Activated CD8-positive, alpha-beta memory T cell treated with anti-CD3 and anti-CD28 coated beads for 36 hours (primary cell): ENCODE measurements at regions not wholly inside any gene's neighbourhood (a gene's known extent, or its start where the extent isn't known, plus 50 kb on each side); places are given as distances from the start of the nearest gene placed in this dataset.
"Not testable (repeated sequence)": the region's sequence is repeated elsewhere in the genome, so short reads cannot be mapped to it uniquely, and the experiment has no call there.

Experiments
- CTCF ChIA-PET: fragments of 350-600 bp; sonication (Branson Sonifier 250); formaldehyde crosslinking; loops from one replicate; lab custom pipeline; 2021; ENCODE audit warnings: antibody characterized with exemption; lab: Charles Lee
- POLR2A ChIA-PET: fragments of 350-600 bp; sonication (Branson Sonifier 250); formaldehyde crosslinking; loops from one replicate; lab custom pipeline; 2021; ENCODE audit warnings: antibody characterized with exemption; lab: Charles Lee

- POLR2A ChIA-PET, CTCF ChIA-PET: not testable (repeated sequence)
These were observed 949.9 kb upstream of the NCAM2 start for GRCh38 chr21:20048130-20048837.

DNA sequence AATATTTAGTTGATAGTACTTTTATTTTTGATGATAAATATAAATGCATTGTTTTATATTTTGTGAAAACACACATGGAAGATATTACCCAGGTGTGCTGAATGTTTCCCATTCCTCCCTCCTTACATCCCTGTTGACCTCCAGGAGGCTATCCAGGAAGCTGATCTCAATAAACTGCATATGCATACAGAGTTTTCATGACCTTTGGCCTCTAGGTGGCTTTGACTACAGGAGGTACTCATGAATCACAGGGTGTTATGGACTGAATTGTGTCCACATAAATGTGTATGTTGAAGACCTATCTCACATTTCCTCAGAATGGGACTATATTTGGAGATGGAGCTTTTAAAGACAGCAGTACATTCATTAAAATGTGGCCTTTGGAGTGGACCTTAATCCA lies 914.9 kb upstream of the NCAM2 start:
- ChIA-PET POLR2A (no interaction called here), CTCF (no interaction called here)

DNA sequence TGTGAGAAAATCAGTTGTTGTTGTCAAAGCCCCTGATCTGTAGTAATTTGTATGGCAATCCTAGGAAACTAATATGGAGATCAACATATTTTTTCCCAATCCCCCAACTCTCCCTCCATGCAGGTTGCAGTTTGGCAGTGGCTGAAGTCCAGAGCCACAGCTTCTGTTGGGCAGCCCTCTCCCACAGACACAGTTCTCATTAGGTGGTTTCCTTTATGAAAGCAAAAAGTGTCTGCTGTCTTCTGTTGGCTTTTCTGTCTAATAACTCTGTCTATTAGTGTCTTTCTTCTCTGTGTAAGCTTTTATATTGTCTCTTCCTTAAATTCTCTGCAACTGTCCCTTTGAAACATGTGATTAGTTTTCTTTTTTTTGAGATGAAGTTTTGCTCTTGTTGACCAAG lies 914.3 kb upstream of the NCAM2 start:
- CTCF ChIA-PET: no interaction called here
- POLR2A ChIA-PET: no interaction called here

DNA sequence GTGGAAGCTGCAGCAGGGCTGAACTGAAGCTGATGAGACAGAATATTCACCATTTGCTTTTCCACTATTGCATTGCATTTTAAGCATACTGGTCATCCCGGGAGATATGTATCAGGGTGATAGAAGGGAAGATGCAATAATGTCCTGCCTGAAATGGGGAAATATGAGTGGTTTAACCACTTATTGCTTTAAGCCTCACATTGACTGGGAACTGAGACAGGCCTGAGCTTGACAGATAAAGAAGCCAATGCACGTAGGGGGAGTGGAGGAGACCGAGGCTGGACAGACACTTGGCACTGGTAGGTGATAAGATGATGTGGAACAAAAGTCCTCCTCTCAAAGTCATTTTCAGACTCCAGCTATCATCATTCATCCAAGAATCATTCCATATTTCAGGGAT lies 911.7 kb upstream of the NCAM2 start:
- CTCF ChIA-PET: no interaction called here
- POLR2A ChIA-PET: no interaction called here

GRCh38 chr21:20106368-20106767 lies 891.8 kb upstream of the NCAM2 start:
- POLR2A ChIA-PET: no interaction called here
- CTCF ChIA-PET: no interaction called here

DNA sequence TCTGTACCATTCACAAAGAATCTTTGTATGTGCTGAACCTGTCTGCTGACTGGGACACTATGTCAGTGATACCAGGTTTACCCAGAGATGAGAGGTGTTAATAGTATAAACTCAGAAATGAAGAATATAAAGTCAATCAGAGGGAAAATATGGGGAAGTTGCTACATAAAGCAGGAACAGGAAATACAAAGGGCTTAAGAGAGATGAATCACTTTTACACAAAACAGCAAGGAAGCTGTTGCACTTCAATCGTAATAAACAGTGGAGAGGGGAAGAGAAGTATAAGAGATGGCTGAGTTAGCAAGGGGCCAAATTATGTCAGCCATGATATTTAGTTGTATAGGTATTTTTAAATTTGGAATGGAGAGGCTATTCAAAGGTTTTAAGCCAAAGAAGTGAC lies 890.2 kb upstream of the NCAM2 start:
- ChIA-PET CTCF (no interaction called here), POLR2A (no interaction called here)

DNA sequence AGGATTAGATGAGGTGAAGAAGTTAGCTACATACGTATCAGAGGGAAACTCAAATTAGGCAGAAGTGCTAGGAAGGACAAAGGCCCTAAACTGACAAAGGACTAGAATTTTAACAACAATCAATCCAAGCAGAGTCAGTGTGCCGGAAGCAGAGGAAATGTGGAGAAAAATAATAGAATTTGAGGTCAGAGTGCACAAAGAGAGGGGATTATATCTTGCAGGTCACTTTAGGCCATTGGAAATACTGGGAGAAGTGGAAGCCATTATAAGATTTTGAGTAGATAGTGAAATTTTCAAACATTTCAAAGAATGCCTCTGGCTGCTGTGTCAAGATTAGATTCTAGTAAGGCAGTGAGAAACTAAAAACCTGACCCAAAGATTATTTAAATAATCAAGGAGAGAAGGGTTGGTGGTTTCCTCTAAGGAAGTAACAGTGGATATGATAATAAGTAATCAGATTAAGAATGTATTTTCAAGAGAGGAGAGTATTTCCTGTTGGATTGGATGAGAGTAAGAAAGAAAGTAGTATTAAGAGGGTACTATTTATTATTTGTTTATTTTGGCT lies 889.2 kb upstream of the NCAM2 start:
- CTCF ChIA-PET: no interaction called here
- POLR2A ChIA-PET: no interaction called here

DNA sequence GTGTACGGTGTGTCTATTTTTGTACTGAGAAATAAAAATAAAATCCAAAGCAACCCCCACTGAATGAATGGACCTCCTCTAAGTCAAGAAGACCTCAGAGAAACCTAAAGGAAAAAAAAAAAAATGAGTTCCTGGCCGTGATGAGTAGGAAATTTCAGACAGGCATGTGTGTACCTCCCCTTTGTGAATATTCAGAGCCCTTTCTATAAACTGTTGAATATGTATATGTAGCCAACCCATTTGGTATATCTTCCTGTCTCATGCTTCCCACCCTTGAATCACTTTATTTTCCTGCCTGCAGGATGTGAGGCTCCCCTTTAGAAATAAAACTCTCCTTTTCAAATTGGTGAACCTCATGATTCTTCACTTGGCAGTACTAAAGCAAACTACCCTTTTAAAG lies 887.8 kb upstream of the NCAM2 start:
- CTCF ChIA-PET: no interaction called here
- POLR2A ChIA-PET: no interaction called here

DNA sequence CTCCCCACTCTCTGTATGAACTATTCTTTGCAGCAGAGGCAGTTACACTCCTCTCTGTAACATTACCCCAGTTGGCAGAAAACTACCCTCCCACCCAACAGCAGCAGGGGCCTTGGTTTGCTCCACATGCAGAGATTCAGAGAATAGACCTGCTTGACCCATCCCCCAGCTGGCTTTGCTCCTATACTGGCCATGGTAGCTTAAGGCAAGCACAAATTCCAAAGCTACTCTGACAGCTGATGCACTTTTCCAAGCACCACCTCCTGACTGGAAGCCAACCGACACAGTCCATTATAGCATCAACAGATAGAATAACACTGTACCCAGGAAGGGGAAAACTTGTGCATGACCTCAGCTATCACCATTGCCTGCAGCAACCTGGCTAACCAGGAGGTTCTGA lies 846.5 kb upstream of the NCAM2 start:
- CTCF ChIA-PET: no interaction called here
- POLR2A ChIA-PET: no interaction called here

- POLR2A ChIA-PET: no interaction called here
- CTCF ChIA-PET: no interaction called here
These were observed 835.0 kb upstream of the NCAM2 start for GRCh38 chr21:20163167-20163566.

DNA sequence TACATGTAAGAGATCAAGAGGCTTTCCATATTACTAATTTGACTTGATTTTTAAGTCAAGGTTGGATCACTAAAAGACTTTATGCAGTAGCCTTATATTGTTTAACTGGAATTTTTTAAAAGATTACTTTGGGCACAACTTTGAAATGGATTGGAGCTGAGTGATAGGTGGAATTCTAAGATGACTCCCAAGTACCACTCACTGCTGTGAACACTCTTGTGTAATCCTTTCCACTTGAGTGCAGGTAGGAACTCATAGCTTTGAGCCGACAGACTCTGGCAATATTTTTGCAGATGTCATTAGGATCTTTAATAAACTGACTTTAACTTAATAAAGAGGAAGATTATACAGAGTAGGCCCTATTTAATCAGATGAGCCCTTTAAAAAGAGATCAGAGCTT lies 831.1 kb upstream of the NCAM2 start:
- CTCF ChIA-PET: no interaction called here
- POLR2A ChIA-PET: no interaction called here

DNA sequence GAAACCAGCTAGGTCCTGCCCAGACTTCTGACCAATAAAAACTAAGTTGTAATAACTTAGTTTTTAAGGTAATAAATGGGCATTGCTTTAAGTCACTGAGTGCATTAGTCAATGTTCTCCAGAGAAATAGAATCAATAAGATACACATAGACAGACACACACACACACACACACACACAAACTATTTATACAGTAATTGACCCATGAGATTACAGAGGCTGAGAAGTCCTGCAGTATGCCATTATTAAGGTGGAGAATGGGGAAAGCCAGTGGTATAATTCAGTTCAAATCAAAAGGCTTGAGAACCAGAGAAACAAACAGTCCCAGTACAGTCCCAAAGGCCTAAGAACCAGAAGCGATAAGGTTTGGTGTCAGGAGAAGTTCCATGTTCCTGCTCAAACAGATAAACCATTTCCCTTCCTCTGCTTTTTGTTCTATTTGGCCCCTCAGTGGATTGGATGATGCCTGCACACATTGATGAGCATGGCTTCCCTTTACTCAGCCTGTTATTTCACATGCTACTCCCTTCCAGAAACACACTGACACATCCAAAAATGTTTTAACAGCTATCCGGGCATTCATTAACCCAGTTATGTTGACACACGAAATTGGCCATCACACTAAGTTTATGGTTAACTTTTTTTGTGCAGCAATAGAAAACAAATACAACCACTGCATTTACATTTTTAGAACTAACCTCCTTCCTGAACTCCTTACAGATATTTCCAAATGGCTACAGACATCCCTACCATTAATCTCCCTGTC lies 828.2 kb upstream of the NCAM2 start:
- POLR2A ChIA-PET: no interaction called here
- CTCF ChIA-PET: no interaction called here

DNA sequence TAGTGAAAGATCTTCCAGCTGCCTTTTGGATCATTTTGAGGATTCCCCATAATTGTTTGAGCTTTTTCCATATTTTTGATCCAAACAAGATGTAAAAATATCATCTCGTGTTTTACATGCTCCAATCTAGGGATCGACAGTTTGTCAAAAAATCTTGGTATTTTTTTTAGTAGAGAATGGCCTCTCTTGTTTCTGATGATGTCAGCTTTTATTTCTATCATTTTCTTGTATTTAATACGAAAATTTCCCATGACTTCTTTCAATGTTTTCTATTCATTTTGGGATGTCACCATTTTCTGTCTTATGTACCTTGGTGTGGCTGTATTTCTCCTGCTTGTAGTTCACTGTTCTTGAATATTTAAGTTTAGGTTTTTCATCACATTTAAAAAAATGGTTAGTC lies 812.0 kb upstream of the NCAM2 start:
- ChIA-PET POLR2A (no interaction called here), CTCF (no interaction called here)

- ChIA-PET POLR2A (no interaction called here), CTCF (no interaction called here)
These were observed 811.2 kb upstream of the NCAM2 start for GRCh38 chr21:20187028-20187427.

- CTCF ChIA-PET, POLR2A ChIA-PET: not testable (repeated sequence)
These were observed 796.9 kb upstream of the NCAM2 start for GRCh38 chr21:20201323-20201722.

- ChIA-PET POLR2A (no interaction called here), CTCF (no interaction called here)
These were observed 790.9 kb upstream of the NCAM2 start for GRCh38 chr21:20207335-20207734.

- POLR2A ChIA-PET: no interaction called here
- CTCF ChIA-PET: no interaction called here
These were observed 782.2 kb upstream of the NCAM2 start for GRCh38 chr21:20215959-20216358.

GRCh38 chr21:20220586-20220985 lies 777.6 kb upstream of the NCAM2 start:
- CTCF ChIA-PET: no interaction called here
- POLR2A ChIA-PET: no interaction called here

DNA sequence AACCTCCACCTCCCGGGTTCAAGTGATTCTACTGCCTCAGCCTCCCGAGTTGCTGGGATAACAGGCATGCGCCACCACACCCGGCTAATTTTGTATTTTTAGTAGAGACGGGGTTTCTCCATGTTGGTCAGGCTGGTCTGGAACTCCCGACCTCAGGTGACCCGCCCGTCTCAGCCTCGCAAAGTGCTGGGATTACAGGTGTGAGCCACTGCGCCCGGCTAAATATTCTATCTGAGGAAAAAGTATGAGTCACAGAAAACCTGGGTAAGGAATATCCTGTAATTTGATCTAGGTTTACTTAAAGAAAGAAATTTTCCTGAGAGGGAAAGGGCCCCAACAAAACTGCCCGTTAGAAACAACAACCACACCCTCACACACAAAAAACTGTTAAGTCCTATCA lies 776.2 kb upstream of the NCAM2 start:
- CTCF ChIA-PET: interaction anchor here (0.7 kb wide), 1 partner anchor 795 kb away, joined by 6 read pairs; no protein-coding TSS in a partner anchor

DNA sequence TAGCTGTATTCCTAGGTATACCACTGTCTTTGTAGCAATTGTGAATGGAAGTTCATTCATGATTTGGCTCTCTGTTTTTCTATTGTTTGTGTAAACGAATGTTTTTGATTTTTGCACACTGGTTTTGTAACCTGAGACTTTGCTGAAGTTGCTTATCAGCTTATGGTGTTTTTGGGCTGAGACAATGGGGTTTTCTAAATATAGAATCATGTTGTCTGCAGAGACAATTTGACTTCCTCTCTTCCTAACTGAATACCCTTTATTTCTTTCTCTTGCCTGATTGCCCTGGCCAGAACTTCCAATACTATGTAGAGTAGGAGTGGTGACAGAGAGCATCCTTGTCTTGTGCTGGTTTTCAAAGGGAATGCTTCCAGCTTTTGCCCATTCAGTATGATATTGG lies 761.6 kb upstream of the NCAM2 start:
- POLR2A ChIA-PET, CTCF ChIA-PET: not testable (repeated sequence)

More for the DNA sequence above, 776.2 kb upstream of the NCAM2 start:
- POLR2A ChIA-PET: not testable (repeated sequence)

DNA sequence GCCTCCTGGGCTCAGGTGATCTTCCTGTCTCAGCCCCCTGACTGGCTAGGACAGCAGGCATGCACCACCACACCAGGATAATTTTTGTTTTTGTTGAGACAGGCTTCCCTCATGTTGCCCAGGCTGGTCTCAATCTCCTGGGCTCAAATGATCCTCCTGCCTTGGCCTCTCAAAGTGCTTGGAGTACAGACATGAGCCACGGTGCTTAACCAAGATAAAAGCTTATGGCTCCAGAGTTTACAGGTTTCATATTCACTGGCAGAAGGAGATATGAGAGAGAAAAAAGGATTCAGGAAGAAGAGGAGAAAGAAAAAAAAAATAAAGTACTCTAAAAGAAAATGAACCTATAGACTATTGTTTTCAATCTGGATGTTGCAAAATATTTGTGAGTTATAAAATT lies 748.8 kb upstream of the NCAM2 start:
- POLR2A ChIA-PET: no interaction called here
- CTCF ChIA-PET: no interaction called here
